Sigmoid colon (tissue), 4 donors: ENCODE measurements at regions not wholly inside any gene's neighbourhood (a gene's known extent, or its start where the extent isn't known, plus 50 kb on each side); places are given as distances from the start of the nearest gene placed in this dataset.

Source experiments
- EP300 ChIP-seq, 4 donors: sonication (generic); formaldehyde crosslinking; IDR thresholded peaks; one replicate each; pipeline ENCODE4 v1.6.1; 2017; ENCODE audit warnings: antibody characterized with exemption in 4 of 4
- POLR2A ChIP-seq, 2 donors: fragments of 450-650 bp; IDR thresholded peaks; one replicate each; pipeline ENCODE4 v1.6.1; 2016; ENCODE audit warnings: antibody characterized with exemption in 2 of 2, mild to moderate bottlenecking in 2 of 2, moderate library complexity in 2 of 2
- TF ChIP-seq, protein P1 (sequence below), 4 experiments: fragments of 450-650 bp in 3 of 4; fragments of 200-600 bp in 1 of 4; IDR thresholded peaks; one replicate each; pipeline ENCODE4 v1.5.1; 2016 to 2019; ENCODE audit warnings: antibody characterized with exemption in 4 of 4, mild to moderate bottlenecking in 3 of 4, moderate library complexity in 2 of 4

DNA sequence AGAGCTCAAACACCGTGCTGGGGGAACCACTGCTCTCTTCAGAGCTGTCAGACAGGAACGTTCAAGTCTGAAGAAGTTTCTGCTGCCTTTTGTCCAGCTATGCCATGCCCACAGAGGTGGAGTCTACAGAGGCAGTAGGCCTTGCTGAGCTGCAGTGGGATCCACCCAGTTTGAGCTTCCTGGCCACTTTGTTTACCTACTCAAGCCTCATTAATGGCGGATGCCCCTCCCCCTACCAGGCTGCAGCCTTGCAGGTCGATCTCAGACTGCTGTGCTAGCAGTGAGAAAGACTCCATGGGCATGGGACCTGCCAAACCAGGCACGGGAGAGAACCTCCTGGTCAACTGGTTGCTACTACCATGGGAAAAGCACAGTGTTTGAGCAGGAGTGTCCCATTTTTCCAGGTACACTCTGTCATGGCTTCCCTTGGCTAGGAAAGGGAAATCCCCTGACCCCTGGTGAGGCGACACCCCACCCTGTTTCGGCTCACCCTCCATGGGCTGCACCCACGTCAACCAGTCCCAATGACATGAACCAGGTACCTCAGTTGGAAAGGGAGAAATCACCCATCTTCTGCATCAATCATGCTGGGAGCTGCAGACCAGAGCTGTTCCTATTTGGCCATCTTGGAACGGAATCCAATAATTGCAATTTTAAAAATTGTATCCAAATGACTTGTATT, 246.9 kb upstream of the ADAMTS16 start:
- TF ChIP-seq EP300 (IDR thresholded peaks at IDR 0.05), result no peak
- TF ChIP-seq, protein P1, sequence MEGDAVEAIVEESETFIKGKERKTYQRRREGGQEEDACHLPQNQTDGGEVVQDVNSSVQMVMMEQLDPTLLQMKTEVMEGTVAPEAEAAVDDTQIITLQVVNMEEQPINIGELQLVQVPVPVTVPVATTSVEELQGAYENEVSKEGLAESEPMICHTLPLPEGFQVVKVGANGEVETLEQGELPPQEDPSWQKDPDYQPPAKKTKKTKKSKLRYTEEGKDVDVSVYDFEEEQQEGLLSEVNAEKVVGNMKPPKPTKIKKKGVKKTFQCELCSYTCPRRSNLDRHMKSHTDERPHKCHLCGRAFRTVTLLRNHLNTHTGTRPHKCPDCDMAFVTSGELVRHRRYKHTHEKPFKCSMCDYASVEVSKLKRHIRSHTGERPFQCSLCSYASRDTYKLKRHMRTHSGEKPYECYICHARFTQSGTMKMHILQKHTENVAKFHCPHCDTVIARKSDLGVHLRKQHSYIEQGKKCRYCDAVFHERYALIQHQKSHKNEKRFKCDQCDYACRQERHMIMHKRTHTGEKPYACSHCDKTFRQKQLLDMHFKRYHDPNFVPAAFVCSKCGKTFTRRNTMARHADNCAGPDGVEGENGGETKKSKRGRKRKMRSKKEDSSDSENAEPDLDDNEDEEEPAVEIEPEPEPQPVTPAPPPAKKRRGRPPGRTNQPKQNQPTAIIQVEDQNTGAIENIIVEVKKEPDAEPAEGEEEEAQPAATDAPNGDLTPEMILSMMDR (IDR thresholded peaks at IDR 0.05), result no peak
- no peak for TF ChIP-seq POLR2A (IDR thresholded peaks at IDR 0.05)
